Astrocyte (in vitro differentiated cells and primary cell): ENCODE measurements at regions not wholly inside any gene's neighbourhood (a gene's known extent, or its start where the extent isn't known, plus 50 kb on each side); places are given as distances from the start of the nearest gene placed in this dataset.

Experiments used
- CTCF ChIP-seq: IDR thresholded peaks from 2 replicates; pipeline ENCODE4 v1.5.1; 2011; ENCODE audit warnings: low read depth, mild to moderate bottlenecking, inconsistent platforms, low read length, moderate library complexity; ENCODE audit not compliant: insufficient read depth
- EZH2 ChIP-seq: IDR thresholded peaks from 2 replicates; pipeline ENCODE4 v1.6.1; 2012; ENCODE audit warnings: mild to moderate bottlenecking, low read length, inconsistent platforms; ENCODE audit not compliant: insufficient read depth

- TF ChIP-seq CTCF (no peak), EZH2 (no peak)
These were observed 96.1 kb downstream of the KCNJ2 start for GRCh38 chr17:70265471-70265870.
